SK-N-SH (cell line): ENCODE measurements at regions not wholly inside any gene's neighbourhood (a gene's known extent, or its start where the extent isn't known, plus 50 kb on each side); places are given as distances from the start of the nearest gene placed in this dataset.

Source experiments
- CTCF ChIA-PET: fragments of 300-600, 350-600 bp; formaldehyde crosslinking; extraction: SDS; loops from one replicate; lab custom pipeline; 2021; lab: Yijun Ruan, JAX
- POLR2A ChIA-PET: fragments of 350-600 bp; sonication (Branson Sonifier 250); formaldehyde crosslinking; extraction: SDS; loops from one replicate; lab custom pipeline; 2020; ENCODE audit warnings: antibody characterized with exemption, inconsistent platforms; lab: Yijun Ruan, JAX
- DNase-seq: peaks from one replicate; pipeline ENCODE4 v3.0.0; 2012
- H2AFZ ChIP-seq: fragments of 200-600 bp; sonication (generic); 2 replicates; pipeline ENCODE4 v1.8.1; 2016; ENCODE audit warnings: antibody characterized with exemption, mild to moderate bottlenecking, low read depth
- H3F3A ChIP-seq: fragments of 200-600 bp; sonication (generic); replicated peaks from 2 replicates; pipeline ENCODE3; 2016; ENCODE audit warnings: antibody characterized with exemption, mild to moderate bottlenecking; ENCODE audit not compliant: insufficient read depth
- H3K27ac ChIP-seq, 2 experiments: fragments of 200-500 bp in 1 of 2; fragments of 200-600 bp in 1 of 2; sonication (Bioruptor generic) in 1 of 2; sonication (generic), shearing (Covaris generic) in 1 of 2; 2 replicates each; pipeline versions ENCODE4 v1.5.1 to v1.6.1; 2014 to 2016; ENCODE audit warnings: low read depth in 2 of 2, inconsistent platforms in 1 of 2, low read length in 1 of 2, mild to moderate bottlenecking in 1 of 2, mixed read lengths in 1 of 2
- H3K27me3 ChIP-seq: fragments of 200-600 bp; sonication (generic), shearing (Covaris generic); 2 replicates; pipeline ENCODE4 v1.6.1; 2016; ENCODE audit warnings: mixed run types; ENCODE audit not compliant: insufficient read depth
- H3K36me3 ChIP-seq, 2 experiments: fragments of 200-500 bp in 1 of 2; fragments of 200-600 bp in 1 of 2; sonication (Bioruptor generic) in 1 of 2; sonication (generic) in 1 of 2; replicated peaks in 1 of 2; 2 replicates each; pipeline versions ENCODE3 to v1.5.1; 2014 to 2016; ENCODE audit warnings: low read length in 1 of 2, mild to moderate bottlenecking in 1 of 2; ENCODE audit not compliant: insufficient read depth in 2 of 2, control insufficient read depth in 1 of 2
- H3K4me1 ChIP-seq, 2 experiments: fragments of 200-500 bp in 1 of 2; fragments of 200-600 bp in 1 of 2; sonication (Bioruptor generic) in 1 of 2; sonication (generic), shearing (Covaris generic) in 1 of 2; 2 replicates each; pipeline versions ENCODE4 v1.5.1 to v1.6.1; 2014 to 2016; ENCODE audit warnings: low read depth in 1 of 2, low read length in 1 of 2, mixed run types in 1 of 2; ENCODE audit not compliant: insufficient read depth in 2 of 2, control insufficient read depth in 1 of 2
- H3K4me2 ChIP-seq: fragments of 200-600 bp; sonication (generic), shearing (Covaris generic); 2 replicates; pipeline ENCODE4 v1.6.1; 2017; ENCODE audit warnings: mixed run types
- H3K4me3 ChIP-seq, 2 experiments: fragments of 200-500 bp in 1 of 2; fragments of 200-600 bp in 1 of 2; sonication (Bioruptor generic) in 1 of 2; sonication (generic), shearing (Covaris generic) in 1 of 2; 2 replicates each; pipeline versions ENCODE4 v1.5.1 to v1.8.1; 2014 to 2016; ENCODE audit warnings: low read depth in 2 of 2, inconsistent platforms in 1 of 2, low read length in 1 of 2, mild to moderate bottlenecking in 1 of 2, mixed read lengths in 1 of 2, moderate library complexity in 1 of 2
- H3K79me2 ChIP-seq: fragments of 200-600 bp; sonication (generic); 2 replicates; pipeline ENCODE4 v1.8.1; 2017; ENCODE audit warnings: mild to moderate bottlenecking; ENCODE audit not compliant: insufficient read depth
- H3K9ac ChIP-seq: fragments of 200-600 bp; sonication (generic); 2 replicates; pipeline ENCODE4 v1.6.1; 2017; ENCODE audit warnings: mixed run types
- H3K9me2 ChIP-seq: fragments of 200-600 bp; sonication (generic); 2 replicates; pipeline ENCODE4 v1.6.1; 2017; ENCODE audit warnings: mixed run types
- H3K9me3 ChIP-seq: fragments of 200-600 bp; sonication (generic); 2 replicates; pipeline ENCODE4 v1.6.1; 2017; ENCODE audit warnings: mixed run types, mild to moderate bottlenecking, moderate library complexity
- H4K20me1 ChIP-seq: fragments of 200-600 bp; sonication (generic); 2 replicates; pipeline ENCODE4 v1.6.1; 2017; ENCODE audit warnings: mild to moderate bottlenecking, mixed run types; ENCODE audit not compliant: insufficient read depth
- CHD2 ChIP-seq: fragments of 150-350 bp; IDR thresholded peaks from 2 replicates; pipeline ENCODE4 v1.6.1; 2018; ENCODE audit warnings: low read length; ENCODE audit not compliant: partially characterized antibody
- ELF1 ChIP-seq: IDR thresholded peaks from 2 replicates; pipeline ENCODE4 v1.4.0; 2012
- EZH2phosphoT487 ChIP-seq: fragments of 200-600 bp; sonication (generic); IDR thresholded peaks from 2 replicates; pipeline ENCODE4 v1.6.1; 2017; ENCODE audit warnings: low read depth, mixed run types, mild to moderate bottlenecking, antibody characterized with exemption, moderate library complexity, borderline replicate concordance
- FOSL2 ChIP-seq: IDR thresholded peaks from 2 replicates; pipeline ENCODE4 v1.4.0; 2012; ENCODE audit warnings: low read depth, mild to moderate bottlenecking, moderate library complexity, borderline replicate concordance
- FOXM1 ChIP-seq: IDR thresholded peaks from 2 replicates; pipeline ENCODE4 v1.4.0; 2012; ENCODE audit warnings: low read depth, mild to moderate bottlenecking
- GATA2 ChIP-seq: sonication (generic); formaldehyde crosslinking; IDR thresholded peaks from 2 replicates; pipeline ENCODE4 v1.5.0; 2020; ENCODE audit warnings: mild to moderate bottlenecking, missing genetic modification reagents
- MEF2A ChIP-seq: IDR thresholded peaks from 2 replicates; pipeline ENCODE4 v1.4.0; 2012; ENCODE audit warnings: low read depth, borderline replicate concordance
- PBX3 ChIP-seq: IDR thresholded peaks from 2 replicates; pipeline ENCODE4; 2012
- RFX5 ChIP-seq: IDR thresholded peaks from 2 replicates; pipeline ENCODE4 v1.6.1; 2012; ENCODE audit warnings: mild to moderate bottlenecking, improper control_type of control experiment, low read length
- RXRA ChIP-seq: IDR thresholded peaks from 2 replicates; pipeline ENCODE4 v1.4.0; 2012; ENCODE audit warnings: low read depth, mild to moderate bottlenecking, borderline replicate concordance
- SIN3A ChIP-seq: IDR thresholded peaks from 2 replicates; pipeline ENCODE4 v1.6.1; 2012; ENCODE audit warnings: low read depth, mild to moderate bottlenecking, low read length, moderate library complexity, borderline replicate concordance
- SMC3 ChIP-seq: IDR thresholded peaks from 2 replicates; pipeline ENCODE4 v1.6.1; 2012; ENCODE audit warnings: low read depth, low read length, improper control_type of control experiment
- TAF1 ChIP-seq: IDR thresholded peaks from 2 replicates; pipeline ENCODE4 v1.6.1; 2012; ENCODE audit warnings: low read depth, mild to moderate bottlenecking, low read length, moderate library complexity, borderline replicate concordance
- TCF12 ChIP-seq: IDR thresholded peaks from 2 replicates; pipeline ENCODE4 v1.4.0; 2012
- TEAD4 ChIP-seq: IDR thresholded peaks from 2 replicates; pipeline ENCODE4 v1.4.0; 2012; ENCODE audit warnings: mild to moderate bottlenecking, borderline replicate concordance; ENCODE audit not compliant: insufficient read depth
- USF1 ChIP-seq: IDR thresholded peaks from 2 replicates; pipeline ENCODE4 v1.4.0; 2012; ENCODE audit warnings: low read depth, borderline replicate concordance
- WGBS: methylation state at CpG from one replicate; pipeline ENCODE4 v1.1.6; 2017; ENCODE audit warnings: low lambda C conversion rate; 5-methylcytosine and 5-hydroxymethylcytosine counted together
- TF ChIP-seq, protein P1 (sequence below): IDR thresholded peaks from 2 replicates; pipeline ENCODE4 v1.4.0; 2012; ENCODE audit warnings: low read depth
- TF ChIP-seq, protein P2 (sequence below): fragments of 200-600 bp; sonication (generic); IDR thresholded peaks from 2 replicates; pipeline ENCODE4 v1.6.1; 2017; ENCODE audit warnings: antibody characterized with exemption, mild to moderate bottlenecking, moderate library complexity
- TF ChIP-seq, protein P3 (sequence below): fragments of 150-350 bp; IDR thresholded peaks from 2 replicates; pipeline ENCODE4 v1.6.1; 2016; ENCODE audit warnings: mild to moderate bottlenecking, low read depth, low read length

GRCh38 chr10:37623506-37623905 lies 233.9 kb downstream of the ZNF248 start:
- Histone ChIP-seq H3K4me1 (no peaks in the 10 kb centered on the region), H3K9me3 (no peaks in the 10 kb centered on the region), H3K36me3 (no peaks in the 10 kb centered on the region), H4K20me1 (no peaks in the 10 kb centered on the region), H3K9ac (no peak overlapping the region), H3K4me3 (no peak overlapping the region)
- TF ChIP-seq FOSL2 (no peak), EZH2phosphoT487 (no peak), TEAD4 (no peak), USF1 (no peak), MEF2A (no peak), GATA2 (CRISPR knock-in tag) (no peak), RXRA (no peak), TCF12 (no peak), SIN3A (no peak), FOXM1 (no peak), PBX3 (no peak), SMC3 (no peak), CHD2 (no peak), ELF1 (no peak), RFX5 (no peak), TAF1 (no peak)
- TF ChIP-seq, protein P1, sequence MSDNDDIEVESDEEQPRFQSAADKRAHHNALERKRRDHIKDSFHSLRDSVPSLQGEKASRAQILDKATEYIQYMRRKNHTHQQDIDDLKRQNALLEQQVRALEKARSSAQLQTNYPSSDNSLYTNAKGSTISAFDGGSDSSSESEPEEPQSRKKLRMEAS: no peak
- TF ChIP-seq, protein P2, sequence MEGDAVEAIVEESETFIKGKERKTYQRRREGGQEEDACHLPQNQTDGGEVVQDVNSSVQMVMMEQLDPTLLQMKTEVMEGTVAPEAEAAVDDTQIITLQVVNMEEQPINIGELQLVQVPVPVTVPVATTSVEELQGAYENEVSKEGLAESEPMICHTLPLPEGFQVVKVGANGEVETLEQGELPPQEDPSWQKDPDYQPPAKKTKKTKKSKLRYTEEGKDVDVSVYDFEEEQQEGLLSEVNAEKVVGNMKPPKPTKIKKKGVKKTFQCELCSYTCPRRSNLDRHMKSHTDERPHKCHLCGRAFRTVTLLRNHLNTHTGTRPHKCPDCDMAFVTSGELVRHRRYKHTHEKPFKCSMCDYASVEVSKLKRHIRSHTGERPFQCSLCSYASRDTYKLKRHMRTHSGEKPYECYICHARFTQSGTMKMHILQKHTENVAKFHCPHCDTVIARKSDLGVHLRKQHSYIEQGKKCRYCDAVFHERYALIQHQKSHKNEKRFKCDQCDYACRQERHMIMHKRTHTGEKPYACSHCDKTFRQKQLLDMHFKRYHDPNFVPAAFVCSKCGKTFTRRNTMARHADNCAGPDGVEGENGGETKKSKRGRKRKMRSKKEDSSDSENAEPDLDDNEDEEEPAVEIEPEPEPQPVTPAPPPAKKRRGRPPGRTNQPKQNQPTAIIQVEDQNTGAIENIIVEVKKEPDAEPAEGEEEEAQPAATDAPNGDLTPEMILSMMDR: no peak
- TF ChIP-seq, protein P3, sequence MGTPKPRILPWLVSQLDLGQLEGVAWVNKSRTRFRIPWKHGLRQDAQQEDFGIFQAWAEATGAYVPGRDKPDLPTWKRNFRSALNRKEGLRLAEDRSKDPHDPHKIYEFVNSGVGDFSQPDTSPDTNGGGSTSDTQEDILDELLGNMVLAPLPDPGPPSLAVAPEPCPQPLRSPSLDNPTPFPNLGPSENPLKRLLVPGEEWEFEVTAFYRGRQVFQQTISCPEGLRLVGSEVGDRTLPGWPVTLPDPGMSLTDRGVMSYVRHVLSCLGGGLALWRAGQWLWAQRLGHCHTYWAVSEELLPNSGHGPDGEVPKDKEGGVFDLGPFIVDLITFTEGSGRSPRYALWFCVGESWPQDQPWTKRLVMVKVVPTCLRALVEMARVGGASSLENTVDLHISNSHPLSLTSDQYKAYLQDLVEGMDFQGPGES: no peak
- TF ChIP-seq, all 33 proteins: peak for 0
- no peak overlapping the region for H3K27ac ChIP-seq
- no peak for DNase-seq
- no peak overlapping the region for H3K4me2 ChIP-seq
- CTCF ChIA-PET: no interaction called here
- no peaks in the 10 kb centered on the region for H3F3A ChIP-seq
- H3K27me3 ChIP-seq: no peaks in the 10 kb centered on the region
- no peaks in the 10 kb centered on the region for H3K79me2 ChIP-seq
- WGBS: 3% methylated on average over 5 of the region's 5 CpGs
- no peaks in the 10 kb centered on the region for H3K9me2 ChIP-seq
- POLR2A ChIA-PET: no interaction called here
- H2AFZ ChIP-seq: no peak overlapping the region
